ENCODE measurements at regions not wholly inside any gene's neighbourhood (a gene's known extent, or its start where the extent isn't known, plus 50 kb on each side); places are given as distances from the start of the nearest gene placed in this dataset.

- TF ChIP-seq TAF1 (IDR thresholded peaks at IDR 0.05; ENCODE audit: borderline replicate concordance, low read depth, low read length) (no peak), MAX (IDR thresholded peaks at IDR 0.05; ENCODE audit: low read depth) (no peak), SIN3A (IDR thresholded peaks at IDR 0.05; ENCODE audit: borderline replicate concordance, low read depth, low read length) (no peak)
- TF ChIP-seq, protein P1, sequence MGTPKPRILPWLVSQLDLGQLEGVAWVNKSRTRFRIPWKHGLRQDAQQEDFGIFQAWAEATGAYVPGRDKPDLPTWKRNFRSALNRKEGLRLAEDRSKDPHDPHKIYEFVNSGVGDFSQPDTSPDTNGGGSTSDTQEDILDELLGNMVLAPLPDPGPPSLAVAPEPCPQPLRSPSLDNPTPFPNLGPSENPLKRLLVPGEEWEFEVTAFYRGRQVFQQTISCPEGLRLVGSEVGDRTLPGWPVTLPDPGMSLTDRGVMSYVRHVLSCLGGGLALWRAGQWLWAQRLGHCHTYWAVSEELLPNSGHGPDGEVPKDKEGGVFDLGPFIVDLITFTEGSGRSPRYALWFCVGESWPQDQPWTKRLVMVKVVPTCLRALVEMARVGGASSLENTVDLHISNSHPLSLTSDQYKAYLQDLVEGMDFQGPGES (IDR thresholded peaks at IDR 0.05; ENCODE audit: low read depth, low read length) = no peak
Measured at GRCh38 chr3:182303169-182303568, 490.1 kb upstream of the ATP11B start (continued).

- ChIA-PET CTCF (interaction anchor here (0.6 to 1.3 kb wide), 2 partner anchors 50 to 493 kb away, joined by 3 read pairs; no protein-coding TSS in a partner anchor), POLR2A (no interaction called here)
- DNase-seq = no peak
Measured at GRCh38 chr3:182305881-182306665, 487.2 kb upstream of the ATP11B start.

More at GRCh38 chr3:182305881-182306665, 487.2 kb upstream of the ATP11B start:
- H3K27ac ChIP-seq (ENCODE audit: low read depth in 2 of 2, low read length in 1 of 2) = no peak overlapping the region
- no peaks in the 10 kb centered on the region for H3K27me3 ChIP-seq (ENCODE audit: insufficient read depth)
- no peaks in the 10 kb centered on the region for H3K9me2 ChIP-seq
- H3K4me3 ChIP-seq (ENCODE audit: low read depth in 2 of 2, low read length in 1 of 2) = no peak overlapping the region
- TF ChIP-seq, protein P2, sequence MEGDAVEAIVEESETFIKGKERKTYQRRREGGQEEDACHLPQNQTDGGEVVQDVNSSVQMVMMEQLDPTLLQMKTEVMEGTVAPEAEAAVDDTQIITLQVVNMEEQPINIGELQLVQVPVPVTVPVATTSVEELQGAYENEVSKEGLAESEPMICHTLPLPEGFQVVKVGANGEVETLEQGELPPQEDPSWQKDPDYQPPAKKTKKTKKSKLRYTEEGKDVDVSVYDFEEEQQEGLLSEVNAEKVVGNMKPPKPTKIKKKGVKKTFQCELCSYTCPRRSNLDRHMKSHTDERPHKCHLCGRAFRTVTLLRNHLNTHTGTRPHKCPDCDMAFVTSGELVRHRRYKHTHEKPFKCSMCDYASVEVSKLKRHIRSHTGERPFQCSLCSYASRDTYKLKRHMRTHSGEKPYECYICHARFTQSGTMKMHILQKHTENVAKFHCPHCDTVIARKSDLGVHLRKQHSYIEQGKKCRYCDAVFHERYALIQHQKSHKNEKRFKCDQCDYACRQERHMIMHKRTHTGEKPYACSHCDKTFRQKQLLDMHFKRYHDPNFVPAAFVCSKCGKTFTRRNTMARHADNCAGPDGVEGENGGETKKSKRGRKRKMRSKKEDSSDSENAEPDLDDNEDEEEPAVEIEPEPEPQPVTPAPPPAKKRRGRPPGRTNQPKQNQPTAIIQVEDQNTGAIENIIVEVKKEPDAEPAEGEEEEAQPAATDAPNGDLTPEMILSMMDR (IDR thresholded peaks at IDR 0.05) = no peak
- TF ChIP-seq FOXM1 (IDR thresholded peaks at IDR 0.05; ENCODE audit: low read depth) (no peak), ZBTB33 (IDR thresholded peaks at IDR 0.05; ENCODE audit: borderline replicate concordance, low read depth) (no peak), YY1 (IDR thresholded peaks at IDR 0.05; ENCODE audit: low read depth) (no peak), PBX3 (IDR thresholded peaks at IDR 0.05) (no peak), CHD2 (IDR thresholded peaks at IDR 0.05; ENCODE audit: low read length, partially characterized antibody) (no peak), JUND (IDR thresholded peaks at IDR 0.05) (no peak), RXRA (IDR thresholded peaks at IDR 0.05; ENCODE audit: borderline replicate concordance, low read depth) (no peak), SMC3 (IDR thresholded peaks at IDR 0.05; ENCODE audit: low read depth, low read length) (no peak)
- TF ChIP-seq, protein P3, sequence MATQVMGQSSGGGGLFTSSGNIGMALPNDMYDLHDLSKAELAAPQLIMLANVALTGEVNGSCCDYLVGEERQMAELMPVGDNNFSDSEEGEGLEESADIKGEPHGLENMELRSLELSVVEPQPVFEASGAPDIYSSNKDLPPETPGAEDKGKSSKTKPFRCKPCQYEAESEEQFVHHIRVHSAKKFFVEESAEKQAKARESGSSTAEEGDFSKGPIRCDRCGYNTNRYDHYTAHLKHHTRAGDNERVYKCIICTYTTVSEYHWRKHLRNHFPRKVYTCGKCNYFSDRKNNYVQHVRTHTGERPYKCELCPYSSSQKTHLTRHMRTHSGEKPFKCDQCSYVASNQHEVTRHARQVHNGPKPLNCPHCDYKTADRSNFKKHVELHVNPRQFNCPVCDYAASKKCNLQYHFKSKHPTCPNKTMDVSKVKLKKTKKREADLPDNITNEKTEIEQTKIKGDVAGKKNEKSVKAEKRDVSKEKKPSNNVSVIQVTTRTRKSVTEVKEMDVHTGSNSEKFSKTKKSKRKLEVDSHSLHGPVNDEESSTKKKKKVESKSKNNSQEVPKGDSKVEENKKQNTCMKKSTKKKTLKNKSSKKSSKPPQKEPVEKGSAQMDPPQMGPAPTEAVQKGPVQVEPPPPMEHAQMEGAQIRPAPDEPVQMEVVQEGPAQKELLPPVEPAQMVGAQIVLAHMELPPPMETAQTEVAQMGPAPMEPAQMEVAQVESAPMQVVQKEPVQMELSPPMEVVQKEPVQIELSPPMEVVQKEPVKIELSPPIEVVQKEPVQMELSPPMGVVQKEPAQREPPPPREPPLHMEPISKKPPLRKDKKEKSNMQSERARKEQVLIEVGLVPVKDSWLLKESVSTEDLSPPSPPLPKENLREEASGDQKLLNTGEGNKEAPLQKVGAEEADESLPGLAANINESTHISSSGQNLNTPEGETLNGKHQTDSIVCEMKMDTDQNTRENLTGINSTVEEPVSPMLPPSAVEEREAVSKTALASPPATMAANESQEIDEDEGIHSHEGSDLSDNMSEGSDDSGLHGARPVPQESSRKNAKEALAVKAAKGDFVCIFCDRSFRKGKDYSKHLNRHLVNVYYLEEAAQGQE (IDR thresholded peaks at IDR 0.05; ENCODE audit: low read depth, low read length) = no peak
- TF ChIP-seq, protein P4, sequence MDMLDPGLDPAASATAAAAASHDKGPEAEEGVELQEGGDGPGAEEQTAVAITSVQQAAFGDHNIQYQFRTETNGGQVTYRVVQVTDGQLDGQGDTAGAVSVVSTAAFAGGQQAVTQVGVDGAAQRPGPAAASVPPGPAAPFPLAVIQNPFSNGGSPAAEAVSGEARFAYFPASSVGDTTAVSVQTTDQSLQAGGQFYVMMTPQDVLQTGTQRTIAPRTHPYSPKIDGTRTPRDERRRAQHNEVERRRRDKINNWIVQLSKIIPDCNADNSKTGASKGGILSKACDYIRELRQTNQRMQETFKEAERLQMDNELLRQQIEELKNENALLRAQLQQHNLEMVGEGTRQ (IDR thresholded peaks at IDR 0.05; ENCODE audit: borderline replicate concordance, low read depth, low read length) = no peak
- TF ChIP-seq, protein P5, sequence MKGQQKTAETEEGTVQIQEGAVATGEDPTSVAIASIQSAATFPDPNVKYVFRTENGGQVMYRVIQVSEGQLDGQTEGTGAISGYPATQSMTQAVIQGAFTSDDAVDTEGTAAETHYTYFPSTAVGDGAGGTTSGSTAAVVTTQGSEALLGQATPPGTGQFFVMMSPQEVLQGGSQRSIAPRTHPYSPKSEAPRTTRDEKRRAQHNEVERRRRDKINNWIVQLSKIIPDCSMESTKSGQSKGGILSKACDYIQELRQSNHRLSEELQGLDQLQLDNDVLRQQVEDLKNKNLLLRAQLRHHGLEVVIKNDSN (IDR thresholded peaks at IDR 0.05; ENCODE audit: borderline replicate concordance, low read depth) = no peak
- H3K4me2 ChIP-seq = no peak overlapping the region
- H2AFZ ChIP-seq (ENCODE audit: low read depth) = no peak overlapping the region
- 56% methylated on average over 6 of the region's 6 CpGs for WGBS (ENCODE audit: low lambda C conversion rate)
- no peaks in the 10 kb centered on the region for H3K4me1 ChIP-seq (ENCODE audit: control insufficient read depth in 1 of 2, insufficient read depth in 2 of 2, low read depth in 1 of 2, low read length in 1 of 2)
- no peaks in the 10 kb centered on the region for H3K9me3 ChIP-seq
- H3K9ac ChIP-seq = no peak overlapping the region
- H4K20me1 ChIP-seq (ENCODE audit: insufficient read depth) = no peaks in the 10 kb centered on the region
- H3K36me3 ChIP-seq (replicated peaks in 1 of 2; ENCODE audit: control insufficient read depth in 1 of 2, insufficient read depth in 2 of 2, low read length in 1 of 2) = no peaks in the 10 kb centered on the region
- no peaks in the 10 kb centered on the region for H3K79me2 ChIP-seq (ENCODE audit: insufficient read depth)
- no peaks in the 10 kb centered on the region for H3F3A ChIP-seq (replicated peaks; ENCODE audit: insufficient read depth)

Data from SK-N-SH (cell line).